ENCODE measurements at regions not wholly inside any gene's neighbourhood (a gene's known extent, or its start where the extent isn't known, plus 50 kb on each side); places are given as distances from the start of the nearest gene placed in this dataset.
A peak's percentile ranks its signal among the peaks of the same experiment; 100 is the strongest.
"Not testable (repeated sequence)": the region's sequence is repeated elsewhere in the genome, so short reads cannot be mapped to it uniquely, and the experiment has no call there.

GRCh38 chr2:81363800-81364199 lies 1059.2 kb upstream of the LRRTM1 start:
- TF ChIP-seq ZFX (IDR thresholded peaks at IDR 0.05; ENCODE audit: borderline replicate concordance): no peak
- TF ChIP-seq, protein P1, sequence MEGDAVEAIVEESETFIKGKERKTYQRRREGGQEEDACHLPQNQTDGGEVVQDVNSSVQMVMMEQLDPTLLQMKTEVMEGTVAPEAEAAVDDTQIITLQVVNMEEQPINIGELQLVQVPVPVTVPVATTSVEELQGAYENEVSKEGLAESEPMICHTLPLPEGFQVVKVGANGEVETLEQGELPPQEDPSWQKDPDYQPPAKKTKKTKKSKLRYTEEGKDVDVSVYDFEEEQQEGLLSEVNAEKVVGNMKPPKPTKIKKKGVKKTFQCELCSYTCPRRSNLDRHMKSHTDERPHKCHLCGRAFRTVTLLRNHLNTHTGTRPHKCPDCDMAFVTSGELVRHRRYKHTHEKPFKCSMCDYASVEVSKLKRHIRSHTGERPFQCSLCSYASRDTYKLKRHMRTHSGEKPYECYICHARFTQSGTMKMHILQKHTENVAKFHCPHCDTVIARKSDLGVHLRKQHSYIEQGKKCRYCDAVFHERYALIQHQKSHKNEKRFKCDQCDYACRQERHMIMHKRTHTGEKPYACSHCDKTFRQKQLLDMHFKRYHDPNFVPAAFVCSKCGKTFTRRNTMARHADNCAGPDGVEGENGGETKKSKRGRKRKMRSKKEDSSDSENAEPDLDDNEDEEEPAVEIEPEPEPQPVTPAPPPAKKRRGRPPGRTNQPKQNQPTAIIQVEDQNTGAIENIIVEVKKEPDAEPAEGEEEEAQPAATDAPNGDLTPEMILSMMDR (IDR thresholded peaks at IDR 0.05): no peak
- H3K27ac ChIP-seq: no peak overlapping the region

- not testable (repeated sequence) for H3K27ac ChIP-seq
These were observed 1057.9 kb upstream of the LRRTM1 start for GRCh38 chr2:81362468-81362867.

DNA sequence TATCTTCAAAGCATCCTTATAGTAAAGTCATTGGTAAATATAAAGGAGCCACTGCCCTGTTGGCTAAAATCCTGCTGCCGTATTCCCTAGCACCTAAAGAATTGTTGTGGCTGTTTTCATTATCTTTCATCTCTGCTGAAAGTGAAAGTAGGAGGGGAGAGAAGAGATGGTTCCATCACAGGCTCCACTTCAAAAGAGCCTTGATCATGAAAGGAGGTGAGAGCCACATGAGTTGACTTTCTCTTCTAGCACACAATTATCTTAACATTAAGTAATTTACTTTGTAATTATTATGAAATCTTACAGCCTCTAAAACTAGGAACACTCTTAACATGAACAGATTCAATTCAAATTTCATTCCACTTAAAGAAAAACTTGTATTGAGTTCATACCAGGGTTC lies 1050.9 kb upstream of the LRRTM1 start:
- TF ChIP-seq, protein P1 (IDR thresholded peaks at IDR 0.05): no peak
- no peak for TF ChIP-seq ZFX (IDR thresholded peaks at IDR 0.05; ENCODE audit: borderline replicate concordance)

DNA sequence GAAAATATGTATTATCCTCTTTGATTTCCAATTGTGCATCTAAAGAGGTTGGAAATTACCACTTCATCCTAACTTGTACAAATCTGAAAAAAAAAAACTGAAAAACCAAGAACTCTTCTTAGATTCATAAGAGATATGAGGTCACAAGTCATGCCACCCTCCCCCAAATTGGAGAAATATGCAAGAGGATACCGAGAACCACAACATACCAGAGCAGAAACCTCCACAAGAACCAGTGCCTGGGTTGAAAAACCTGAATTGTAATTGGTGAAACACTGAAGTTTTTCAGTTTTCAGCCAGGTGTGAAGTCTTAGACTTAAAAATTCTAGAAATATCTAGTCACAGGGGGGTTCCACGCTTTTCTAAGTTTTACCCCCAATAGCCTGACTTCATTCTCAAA lies 1029.5 kb upstream of the LRRTM1 start:
- H3K27ac ChIP-seq: no peak overlapping the region
- TF ChIP-seq, protein P1 (IDR thresholded peaks at IDR 0.05): no peak
- TF ChIP-seq ZFX (IDR thresholded peaks at IDR 0.05; ENCODE audit: borderline replicate concordance): no peak

More for the DNA sequence above, 1050.9 kb upstream of the LRRTM1 start:
- H3K27ac ChIP-seq: no peak overlapping the region

- TF ChIP-seq, protein P1 (IDR thresholded peaks at IDR 0.05): no peak
- no peak for TF ChIP-seq ZFX (IDR thresholded peaks at IDR 0.05; ENCODE audit: borderline replicate concordance)
- H3K27ac ChIP-seq: no peak overlapping the region
These were observed 1024.4 kb upstream of the LRRTM1 start for GRCh38 chr2:81328968-81329367.

DNA sequence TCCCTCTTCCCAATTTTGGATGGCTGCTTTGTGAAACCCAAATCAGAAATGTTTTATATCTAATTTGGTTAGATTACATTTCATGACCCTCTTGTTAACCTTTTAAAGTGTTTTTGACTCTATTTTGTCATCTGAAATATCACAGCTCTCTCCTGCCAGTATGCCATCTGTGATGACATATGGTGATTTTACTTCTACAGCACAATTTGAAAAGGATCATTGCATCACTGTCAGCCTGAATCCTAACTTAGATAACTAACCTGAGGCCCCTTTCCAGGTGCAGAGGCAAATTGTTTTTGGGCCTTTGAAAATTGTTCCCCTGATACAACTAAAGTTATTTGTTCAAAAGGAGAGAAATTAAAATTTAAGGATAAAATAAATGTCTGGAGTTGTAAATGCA lies 1023.4 kb upstream of the LRRTM1 start:
- no peak overlapping the region for H3K27ac ChIP-seq
- no peak for TF ChIP-seq ZFX (IDR thresholded peaks at IDR 0.05; ENCODE audit: borderline replicate concordance)
- TF ChIP-seq, protein P1 (IDR thresholded peaks at IDR 0.05): no peak

DNA sequence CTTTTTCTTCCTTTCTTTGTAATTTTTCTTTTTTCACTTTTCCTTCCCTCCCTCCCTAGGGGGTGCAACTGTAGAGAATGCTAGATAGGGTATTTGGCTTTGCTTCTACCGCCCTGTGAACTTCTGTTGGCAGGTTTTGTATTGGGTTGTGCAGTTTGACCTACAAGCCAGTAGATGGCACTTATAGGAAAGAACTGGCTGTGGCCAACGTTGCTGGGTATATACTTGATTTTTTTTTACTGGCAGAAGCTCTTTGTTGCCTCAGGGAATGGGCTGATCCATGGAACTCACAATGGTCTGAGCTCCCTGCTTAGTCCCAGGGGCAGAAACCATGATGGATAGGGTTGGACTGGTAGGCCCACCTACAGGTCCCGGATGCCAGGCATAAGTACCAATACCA lies 1019.5 kb upstream of the LRRTM1 start:
- no peak for TF ChIP-seq ZFX (IDR thresholded peaks at IDR 0.05; ENCODE audit: borderline replicate concordance)
- TF ChIP-seq, protein P1 (IDR thresholded peaks at IDR 0.05): peak; percentile 76

GRCh38 chr2:81304154-81304830 lies 999.7 kb upstream of the LRRTM1 start:
- TF ChIP-seq ZFX (IDR thresholded peaks at IDR 0.05; ENCODE audit: borderline replicate concordance): no peak
- TF ChIP-seq, protein P1 (IDR thresholded peaks at IDR 0.05): no peak
- H3K27ac ChIP-seq: no peak overlapping the region

More for the DNA sequence above, 1019.5 kb upstream of the LRRTM1 start:
- no peak overlapping the region for H3K27ac ChIP-seq

Data from 22Rv1 (cell line).